SK-N-SH (cell line): ENCODE measurements at regions not wholly inside any gene's neighbourhood (a gene's known extent, or its start where the extent isn't known, plus 50 kb on each side); places are given as distances from the start of the nearest gene placed in this dataset.

Experiments
- CTCF ChIA-PET: fragments of 300-600, 350-600 bp; formaldehyde crosslinking; extraction: SDS; loops from one replicate; lab custom pipeline; 2021; lab: Yijun Ruan, JAX
- POLR2A ChIA-PET: fragments of 350-600 bp; sonication (Branson Sonifier 250); formaldehyde crosslinking; extraction: SDS; loops from one replicate; lab custom pipeline; 2020; ENCODE audit warnings: antibody characterized with exemption, inconsistent platforms; lab: Yijun Ruan, JAX
- DNase-seq: peaks from one replicate; pipeline ENCODE4 v3.0.0; 2012
- H2AFZ ChIP-seq: fragments of 200-600 bp; sonication (generic); 2 replicates; pipeline ENCODE4 v1.8.1; 2016; ENCODE audit warnings: antibody characterized with exemption, mild to moderate bottlenecking, low read depth
- H3F3A ChIP-seq: fragments of 200-600 bp; sonication (generic); replicated peaks from 2 replicates; pipeline ENCODE3; 2016; ENCODE audit warnings: antibody characterized with exemption, mild to moderate bottlenecking; ENCODE audit not compliant: insufficient read depth
- H3K27ac ChIP-seq, 2 experiments: fragments of 200-500 bp in 1 of 2; fragments of 200-600 bp in 1 of 2; sonication (Bioruptor generic) in 1 of 2; sonication (generic), shearing (Covaris generic) in 1 of 2; 2 replicates each; pipeline versions ENCODE4 v1.5.1 to v1.6.1; 2014 to 2016; ENCODE audit warnings: low read depth in 2 of 2, inconsistent platforms in 1 of 2, low read length in 1 of 2, mild to moderate bottlenecking in 1 of 2, mixed read lengths in 1 of 2
- H3K27me3 ChIP-seq: fragments of 200-600 bp; sonication (generic), shearing (Covaris generic); 2 replicates; pipeline ENCODE4 v1.6.1; 2016; ENCODE audit warnings: mixed run types; ENCODE audit not compliant: insufficient read depth
- H3K36me3 ChIP-seq, 2 experiments: fragments of 200-500 bp in 1 of 2; fragments of 200-600 bp in 1 of 2; sonication (Bioruptor generic) in 1 of 2; sonication (generic) in 1 of 2; replicated peaks in 1 of 2; 2 replicates each; pipeline versions ENCODE3 to v1.5.1; 2014 to 2016; ENCODE audit warnings: low read length in 1 of 2, mild to moderate bottlenecking in 1 of 2; ENCODE audit not compliant: insufficient read depth in 2 of 2, control insufficient read depth in 1 of 2
- H3K4me1 ChIP-seq, 2 experiments: fragments of 200-500 bp in 1 of 2; fragments of 200-600 bp in 1 of 2; sonication (Bioruptor generic) in 1 of 2; sonication (generic), shearing (Covaris generic) in 1 of 2; 2 replicates each; pipeline versions ENCODE4 v1.5.1 to v1.6.1; 2014 to 2016; ENCODE audit warnings: low read depth in 1 of 2, low read length in 1 of 2, mixed run types in 1 of 2; ENCODE audit not compliant: insufficient read depth in 2 of 2, control insufficient read depth in 1 of 2
- H3K4me2 ChIP-seq: fragments of 200-600 bp; sonication (generic), shearing (Covaris generic); 2 replicates; pipeline ENCODE4 v1.6.1; 2017; ENCODE audit warnings: mixed run types
- H3K4me3 ChIP-seq, 2 experiments: fragments of 200-500 bp in 1 of 2; fragments of 200-600 bp in 1 of 2; sonication (Bioruptor generic) in 1 of 2; sonication (generic), shearing (Covaris generic) in 1 of 2; 2 replicates each; pipeline versions ENCODE4 v1.5.1 to v1.8.1; 2014 to 2016; ENCODE audit warnings: low read depth in 2 of 2, inconsistent platforms in 1 of 2, low read length in 1 of 2, mild to moderate bottlenecking in 1 of 2, mixed read lengths in 1 of 2, moderate library complexity in 1 of 2
- H3K79me2 ChIP-seq: fragments of 200-600 bp; sonication (generic); 2 replicates; pipeline ENCODE4 v1.8.1; 2017; ENCODE audit warnings: mild to moderate bottlenecking; ENCODE audit not compliant: insufficient read depth
- H3K9ac ChIP-seq: fragments of 200-600 bp; sonication (generic); 2 replicates; pipeline ENCODE4 v1.6.1; 2017; ENCODE audit warnings: mixed run types
- H3K9me2 ChIP-seq: fragments of 200-600 bp; sonication (generic); 2 replicates; pipeline ENCODE4 v1.6.1; 2017; ENCODE audit warnings: mixed run types
- H3K9me3 ChIP-seq: fragments of 200-600 bp; sonication (generic); 2 replicates; pipeline ENCODE4 v1.6.1; 2017; ENCODE audit warnings: mixed run types, mild to moderate bottlenecking, moderate library complexity
- H4K20me1 ChIP-seq: fragments of 200-600 bp; sonication (generic); 2 replicates; pipeline ENCODE4 v1.6.1; 2017; ENCODE audit warnings: mild to moderate bottlenecking, mixed run types; ENCODE audit not compliant: insufficient read depth
- GATA2 ChIP-seq: sonication (generic); formaldehyde crosslinking; IDR thresholded peaks from 2 replicates; pipeline ENCODE4 v1.5.0; 2020; ENCODE audit warnings: mild to moderate bottlenecking, missing genetic modification reagents
- IRF3 ChIP-seq: fragments of 150-350 bp; IDR thresholded peaks from 2 replicates; pipeline ENCODE4 v1.6.1; 2016; ENCODE audit warnings: mild to moderate bottlenecking, low read depth, low read length
- MEF2A ChIP-seq: IDR thresholded peaks from 2 replicates; pipeline ENCODE4 v1.4.0; 2012; ENCODE audit warnings: low read depth, borderline replicate concordance
- MXI1 ChIP-seq: IDR thresholded peaks from 2 replicates; pipeline ENCODE4 v1.6.1; 2012; ENCODE audit warnings: mild to moderate bottlenecking, low read depth, low read length, improper control_type of control experiment
- NRF1 ChIP-seq: IDR thresholded peaks from 2 replicates; pipeline ENCODE4 v1.6.1; 2012; ENCODE audit warnings: low read depth, mild to moderate bottlenecking, low read length
- PBX3 ChIP-seq: IDR thresholded peaks from 2 replicates; pipeline ENCODE4; 2012
- RAD21 ChIP-seq: IDR thresholded peaks from 2 replicates; pipeline ENCODE4 v1.6.1; 2012; ENCODE audit warnings: mild to moderate bottlenecking, low read length
- RCOR1 ChIP-seq: fragments of 150-350 bp; IDR thresholded peaks from 2 replicates; pipeline ENCODE4 v1.6.1; 2017; ENCODE audit warnings: antibody characterized with exemption, low read length
- REST ChIP-seq: IDR thresholded peaks from 2 replicates; pipeline ENCODE4 v1.6.1; 2012; ENCODE audit warnings: mild to moderate bottlenecking, low read depth, low read length, moderate library complexity
- RXRA ChIP-seq: IDR thresholded peaks from 2 replicates; pipeline ENCODE4 v1.4.0; 2012; ENCODE audit warnings: low read depth, mild to moderate bottlenecking, borderline replicate concordance
- TEAD4 ChIP-seq: IDR thresholded peaks from 2 replicates; pipeline ENCODE4 v1.4.0; 2012; ENCODE audit warnings: mild to moderate bottlenecking, borderline replicate concordance; ENCODE audit not compliant: insufficient read depth
- USF2 ChIP-seq: fragments of 150-350 bp; IDR thresholded peaks from 2 replicates; pipeline ENCODE4 v1.6.1; 2017; ENCODE audit warnings: antibody characterized with exemption, low read length, low read depth, borderline replicate concordance
- YY1 ChIP-seq: IDR thresholded peaks from 2 replicates; pipeline ENCODE4 v1.4.0; 2012; ENCODE audit warnings: low read depth, mild to moderate bottlenecking
- WGBS: methylation state at CpG from one replicate; pipeline ENCODE4 v1.1.6; 2017; ENCODE audit warnings: low lambda C conversion rate; 5-methylcytosine and 5-hydroxymethylcytosine counted together

GRCh38 chr1:199687321-199687720 lies 340.2 kb upstream of the NR5A2 start:
- Histone ChIP-seq H3K79me2 (no peaks in the 10 kb centered on the region), H3K36me3 (no peaks in the 10 kb centered on the region), H3F3A (no peaks in the 10 kb centered on the region), H3K4me3 (no peak overlapping the region), H3K9me2 (no peaks in the 10 kb centered on the region), H3K9me3 (no peaks in the 10 kb centered on the region), H3K27ac (no peak overlapping the region), H3K9ac (no peak overlapping the region), H4K20me1 (no peaks in the 10 kb centered on the region), H3K4me1 (peaks cover 2 to 19% of the 10 kb centered on the region in 2 experiments; a peak in 2 of 4 replicates), H3K27me3 (no peaks in the 10 kb centered on the region), H2AFZ (no peak overlapping the region), H3K4me2 (no peak overlapping the region)
- DNase-seq, result no peak
- TF ChIP-seq REST (no peak), MXI1 (no peak), RAD21 (no peak), PBX3 (no peak), TEAD4 (no peak), USF2 (no peak), GATA2 (CRISPR knock-in tag) (no peak), IRF3 (no peak), NRF1 (no peak), YY1 (no peak), RXRA (no peak), MEF2A (no peak), RCOR1 (no peak)
- ChIA-PET CTCF (interaction anchor here (1.2 to 3.7 kb wide), 3 partner anchors 617 to 823 kb away, joined by 3 to 34 read pairs (median 10); no protein-coding TSS in a partner anchor), POLR2A (no interaction called here)
- WGBS, result 76% methylated on average over 4 of the region's 4 CpGs
